ENCODE measurements at regions not wholly inside any gene's neighbourhood (a gene's known extent, or its start where the extent isn't known, plus 50 kb on each side); places are given as distances from the start of the nearest gene placed in this dataset.

- TF ChIP-seq CTCF (IDR thresholded peaks at IDR 0.05; ENCODE audit: poor library complexity, severe bottlenecking) (no peak), SMC3 (conservative IDR thresholded peaks at IDR 0.05; ENCODE audit: poor library complexity) (no peak), MXI1 (conservative IDR thresholded peaks at IDR 0.05; ENCODE audit: poor library complexity, severe bottlenecking) (no peak), EZH2 (IDR thresholded peaks at IDR 0.05; ENCODE audit: borderline replicate concordance, insufficient read depth, low read length, poor library complexity, severe bottlenecking) (no peak), EP300 (conservative IDR thresholded peaks at IDR 0.05; ENCODE audit: poor library complexity, severe bottlenecking) (no peak), RAD21 (conservative IDR thresholded peaks at IDR 0.05) (no peak), POLR2AphosphoS5 (IDR thresholded peaks at IDR 0.05) (no peak)
These were observed 124.4 kb upstream of the IRF2BP2 start for GRCh38 chr1:234734412-234734835.

Data from neural cell (in vitro differentiated cells).